ENCODE measurements at regions not wholly inside any gene's neighbourhood (a gene's known extent, or its start where the extent isn't known, plus 50 kb on each side); places are given as distances from the start of the nearest gene placed in this dataset.

GRCh38 chr12:60072911-60073310 is 477.1 kb downstream of the SLC16A7 start:
- DNase-seq (ENCODE audit: low read depth): peak; percentile 22
- no peak overlapping the region for H3K4me3 ChIP-seq (ENCODE audit: control insufficient read depth, low read depth, low read length)
- TF ChIP-seq CTCF (conservative IDR thresholded peaks at IDR 0.05; ENCODE audit: control insufficient read depth, insufficient read depth, low read depth, low read length): no peak

GRCh38 chr12:60075091-60075490 is 479.3 kb downstream of the SLC16A7 start:
- H3K4me3 ChIP-seq (ENCODE audit: control insufficient read depth, low read depth, low read length): no peak overlapping the region
- TF ChIP-seq CTCF (conservative IDR thresholded peaks at IDR 0.05; ENCODE audit: control insufficient read depth, insufficient read depth, low read depth, low read length): no peak
- DNase-seq (ENCODE audit: low read depth): peak; percentile 12

- H3K4me3 ChIP-seq (ENCODE audit: control insufficient read depth, low read depth, low read length): no peak overlapping the region
- no peak for TF ChIP-seq CTCF (conservative IDR thresholded peaks at IDR 0.05; ENCODE audit: control insufficient read depth, insufficient read depth, low read depth, low read length)
- DNase-seq (ENCODE audit: low read depth): no peak
Measured at GRCh38 chr12:60078026-60078425, 482.2 kb downstream of the SLC16A7 start.

- TF ChIP-seq CTCF (conservative IDR thresholded peaks at IDR 0.05; ENCODE audit: control insufficient read depth, insufficient read depth, low read depth, low read length): no peak
- no peak for DNase-seq (ENCODE audit: low read depth)
- no peak overlapping the region for H3K4me3 ChIP-seq (ENCODE audit: control insufficient read depth, low read depth, low read length)
Measured at GRCh38 chr12:60093428-60093827, 497.6 kb downstream of the SLC16A7 start.

GRCh38 chr12:60094436-60094835 is 498.6 kb downstream of the SLC16A7 start:
- TF ChIP-seq CTCF (conservative IDR thresholded peaks at IDR 0.05; ENCODE audit: control insufficient read depth, insufficient read depth, low read depth, low read length): no peak
- DNase-seq (ENCODE audit: low read depth): no peak
- no peak overlapping the region for H3K4me3 ChIP-seq (ENCODE audit: control insufficient read depth, low read depth, low read length)

- no peak overlapping the region for H3K4me3 ChIP-seq (ENCODE audit: control insufficient read depth, low read depth, low read length)
- TF ChIP-seq CTCF (conservative IDR thresholded peaks at IDR 0.05; ENCODE audit: control insufficient read depth, insufficient read depth, low read depth, low read length): no peak
- DNase-seq (ENCODE audit: low read depth): no peak
Measured at GRCh38 chr12:60096727-60097126, 500.9 kb downstream of the SLC16A7 start.

GRCh38 chr12:60100160-60100559 is 504.3 kb downstream of the SLC16A7 start:
- DNase-seq (ENCODE audit: low read depth): no peak
- TF ChIP-seq CTCF (conservative IDR thresholded peaks at IDR 0.05; ENCODE audit: control insufficient read depth, insufficient read depth, low read depth, low read length): no peak
- H3K4me3 ChIP-seq (ENCODE audit: control insufficient read depth, low read depth, low read length): no peak overlapping the region

Measured in fibroblast of mammary gland (primary cell).